Bronchial epithelial cell (primary cell): ENCODE measurements at regions not wholly inside any gene's neighbourhood (a gene's known extent, or its start where the extent isn't known, plus 50 kb on each side); places are given as distances from the start of the nearest gene placed in this dataset.

ENCODE experiments used
- DNase-seq: peaks from one replicate; pipeline ENCODE4 v3.0.0-alpha.2; 2010; ENCODE audit warnings: low read depth
- FAIRE-seq: peaks from 2 replicates; lab custom pipeline; 2011; peaks lifted over from hg19 to GRCh38; lab: Jason Lieb, UNC
- H3K27me3 ChIP-seq: 2 replicates; pipeline ENCODE4 v1.5.1; 2011; ENCODE audit warnings: low read length; ENCODE audit not compliant: control insufficient read depth, insufficient read depth
- H3K36me3 ChIP-seq: 2 replicates; pipeline ENCODE4 v1.5.1; 2011; ENCODE audit warnings: low read length; ENCODE audit not compliant: control insufficient read depth, insufficient read depth
- H3K4me3 ChIP-seq: 2 replicates; pipeline ENCODE4 v1.5.1; 2011; ENCODE audit warnings: mild to moderate bottlenecking, low read depth, low read length, control low read depth
- TF ChIP-seq, protein P1 (sequence below): IDR thresholded peaks from 2 replicates; pipeline ENCODE4 v1.5.1; 2011; ENCODE audit warnings: mild to moderate bottlenecking, moderate library complexity, low read length, control low read depth, inconsistent platforms; ENCODE audit not compliant: insufficient read depth, severe bottlenecking

DNA sequence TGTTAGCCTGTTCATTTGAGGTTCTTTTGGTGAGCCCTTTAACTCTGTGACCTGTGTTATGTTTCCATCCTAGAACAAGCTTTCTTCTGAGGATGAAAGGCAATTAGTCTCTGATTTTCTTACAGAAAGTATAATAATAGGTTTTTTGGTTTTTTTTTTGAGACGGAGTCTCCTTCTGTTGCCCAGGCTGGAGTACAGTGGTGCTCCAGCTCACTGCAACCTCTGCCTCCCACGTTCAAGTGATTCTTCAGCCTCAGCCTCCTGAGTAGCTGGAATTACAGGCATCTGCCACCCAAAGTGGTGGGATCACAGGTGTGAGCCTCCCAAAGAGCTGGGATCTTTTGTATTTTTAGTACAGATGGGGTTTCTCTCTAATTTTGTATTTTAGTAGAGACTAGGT is 52.7 kb upstream of the SYNE2 start:
- TF ChIP-seq, protein P1, sequence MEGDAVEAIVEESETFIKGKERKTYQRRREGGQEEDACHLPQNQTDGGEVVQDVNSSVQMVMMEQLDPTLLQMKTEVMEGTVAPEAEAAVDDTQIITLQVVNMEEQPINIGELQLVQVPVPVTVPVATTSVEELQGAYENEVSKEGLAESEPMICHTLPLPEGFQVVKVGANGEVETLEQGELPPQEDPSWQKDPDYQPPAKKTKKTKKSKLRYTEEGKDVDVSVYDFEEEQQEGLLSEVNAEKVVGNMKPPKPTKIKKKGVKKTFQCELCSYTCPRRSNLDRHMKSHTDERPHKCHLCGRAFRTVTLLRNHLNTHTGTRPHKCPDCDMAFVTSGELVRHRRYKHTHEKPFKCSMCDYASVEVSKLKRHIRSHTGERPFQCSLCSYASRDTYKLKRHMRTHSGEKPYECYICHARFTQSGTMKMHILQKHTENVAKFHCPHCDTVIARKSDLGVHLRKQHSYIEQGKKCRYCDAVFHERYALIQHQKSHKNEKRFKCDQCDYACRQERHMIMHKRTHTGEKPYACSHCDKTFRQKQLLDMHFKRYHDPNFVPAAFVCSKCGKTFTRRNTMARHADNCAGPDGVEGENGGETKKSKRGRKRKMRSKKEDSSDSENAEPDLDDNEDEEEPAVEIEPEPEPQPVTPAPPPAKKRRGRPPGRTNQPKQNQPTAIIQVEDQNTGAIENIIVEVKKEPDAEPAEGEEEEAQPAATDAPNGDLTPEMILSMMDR = no peak
- DNase-seq (no peak), FAIRE-seq (no peak)
- no peaks in the 10 kb centered on the region for H3K36me3 ChIP-seq
- H3K4me3 ChIP-seq = no peak overlapping the region
- H3K27me3 ChIP-seq = no peaks in the 10 kb centered on the region

- H3K36me3 ChIP-seq = no peaks in the 10 kb centered on the region
- DNase-seq (peak; percentile 8), FAIRE-seq (no peak)
- H3K27me3 ChIP-seq = no peaks in the 10 kb centered on the region
- H3K4me3 ChIP-seq = no peak overlapping the region
- TF ChIP-seq, protein P1 = no peak
Measured at GRCh38 chr14:63800651-63801375, 52.0 kb upstream of the SYNE2 start.
